Spleen (tissue), 11 donors: ENCODE measurements at regions not wholly inside any gene's neighbourhood (a gene's known extent, or its start where the extent isn't known, plus 50 kb on each side); places are given as distances from the start of the nearest gene placed in this dataset.

ENCODE experiments used
- DNase-seq: peaks from one replicate; pipeline ENCODE4 v3.0.0-alpha.2; 2020
- H3K27ac ChIP-seq, 8 donors: fragments of 200-600 bp; sonication (generic) in 7 of 8; 1 replicate in 4 of 8; 2 replicates in 4 of 8; pipeline versions ENCODE4 v1.5.0 to v1.8.0; 2016 to 2021; ENCODE audit warnings: inconsistent platforms in 4 of 8, mild to moderate bottlenecking in 4 of 8, moderate library complexity in 1 of 8
- H3K27me3 ChIP-seq, 7 donors: fragments of 200-600 bp; sonication (generic) in 6 of 7; replicated peaks in 1 of 7; 1 replicate in 4 of 7; 2 replicates in 3 of 7; pipeline versions ENCODE4 v1.5.0 to v1.8.0; 2016 to 2021; ENCODE audit warnings: inconsistent platforms in 3 of 7, mild to moderate bottlenecking in 1 of 7
- H3K36me3 ChIP-seq, 6 donors: fragments of 200-600 bp; sonication (generic) in 5 of 6; 1 replicate in 4 of 6; 2 replicates in 2 of 6; pipeline versions ENCODE4 v1.5.0 to v1.8.0; 2016 to 2021; ENCODE audit warnings: inconsistent platforms in 2 of 6
- H3K4me1 ChIP-seq, 6 donors: fragments of 200-600 bp; sonication (generic) in 5 of 6; 1 replicate in 3 of 6; 2 replicates in 3 of 6; pipeline versions ENCODE4 v1.5.0 to v1.8.0; 2016 to 2021; ENCODE audit warnings: inconsistent platforms in 3 of 6
- H3K4me3 ChIP-seq, 8 donors: fragments of 200-600 bp; sonication (generic) in 7 of 8; 1 replicate in 4 of 8; 2 replicates in 4 of 8; pipeline versions ENCODE4 v1.5.0 to v1.8.0; 2016 to 2021; ENCODE audit warnings: inconsistent platforms in 4 of 8, mild to moderate bottlenecking in 4 of 8, moderate library complexity in 2 of 8
- H3K9me3 ChIP-seq, 8 donors: fragments of 200-600 bp; sonication (generic) in 7 of 8; 1 replicate in 4 of 8; 2 replicates in 4 of 8; pipeline versions ENCODE4 v1.5.0 to v1.8.0; 2016 to 2021; ENCODE audit warnings: inconsistent platforms in 4 of 8
- CTCF ChIP-seq, 11 experiments: fragments of 200-600 bp in 7 of 11; fragments of 450-650 bp in 4 of 11; sonication (generic) in 4 of 11; IDR thresholded peaks in 8 of 11; conservative IDR thresholded peaks in 3 of 11; 1 replicate in 7 of 11; 2 replicates in 4 of 11; pipeline versions ENCODE4 v1.4.0 to v1.8.0; 2016 to 2021; ENCODE audit warnings: antibody characterized with exemption in 11 of 11, inconsistent platforms in 4 of 11, mild to moderate bottlenecking in 1 of 11
- POLR2A ChIP-seq, 3 donors: fragments of 450-650 bp; IDR thresholded peaks; one replicate each; pipeline ENCODE4 v1.5.1; 2017; ENCODE audit warnings: antibody characterized with exemption in 3 of 3, mild to moderate bottlenecking in 1 of 3
- POLR2AphosphoS5 ChIP-seq, 3 donors: sonication (generic); formaldehyde crosslinking; IDR thresholded peaks; one replicate each; pipeline ENCODE4 v1.5.1; 2017; ENCODE audit warnings: antibody characterized with exemption in 3 of 3
- WGBS, 5 donors: extraction: QIAGEN DNeasy Blood & Tissue Kit in 3 of 5; methylation state at CpG; one replicate each; pipeline versions ENCODE4 v1.1.5 to v1.1.7; 2013 to 2018; 5-methylcytosine and 5-hydroxymethylcytosine counted together
- intact Hi-C: fragments of 100-400 bp; cut with DNase I; formaldehyde crosslinking; loops from one replicate; pipeline ENCODE4 v1.15.0; 2023; ENCODE audit warnings: low total_unique reads
- donor health status: healthy with polysubstance abuse.
- donor health status: DM: no; HTN: no; CAD: no; lungs with moderate emphysema.
- donor health status: DM: no; HTN: no; CAD: no.
- donor health status: Bipolar disorder and iron deficiency.
- donor health status: healthy.
- donor health status: DM: no; HTN: no; CAD: no.
- donor health status: DM: yes; HTN: yes; CAD: no.

- Histone ChIP-seq H3K4me1 (no peaks in the 10 kb centered on the region), H3K4me3 (no peak overlapping the region), H3K36me3 (no peaks in the 10 kb centered on the region), H3K27me3 (peaks cover 0 to 4% (median 0%) of the 10 kb centered on the region in 7 donors), H3K9me3 (no peaks in the 10 kb centered on the region), H3K27ac (no peak overlapping the region)
- 56 to 84% (median 72%) methylated on average over 3 of the region's 3 CpGs for WGBS, 5 donors
- intact Hi-C loops, result no loop called here
- no peak for DNase-seq
- TF ChIP-seq POLR2AphosphoS5 (IDR thresholded peaks at IDR 0.05) (no peak), CTCF (IDR thresholded peaks at IDR 0.05 in 8 of 11, conservative IDR thresholded peaks at IDR 0.05 in 3 of 11) (no peak), POLR2A (IDR thresholded peaks at IDR 0.05) (no peak)
Measured at GRCh38 chr3:38987456-38987855, 64.3 kb downstream of the SCN11A start.

DNA sequence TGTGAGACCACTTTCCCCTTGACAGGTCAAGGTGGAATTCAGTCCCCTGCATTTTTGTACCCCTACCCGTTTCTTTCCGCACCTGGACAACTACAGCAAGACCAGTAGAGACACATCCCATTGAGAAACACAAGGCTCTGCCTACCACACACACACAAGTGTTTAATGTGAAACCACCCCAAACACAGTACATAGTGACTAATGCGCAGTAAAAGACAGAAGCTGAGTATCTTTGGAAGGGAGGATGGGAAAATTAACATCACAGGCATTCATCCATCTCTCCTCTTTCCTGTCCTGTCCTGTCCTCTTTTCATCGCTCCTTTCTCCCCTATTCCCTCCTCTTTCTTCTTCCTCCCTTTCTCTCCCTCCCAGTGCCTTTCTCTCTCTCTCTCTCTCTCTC, 64.8 kb downstream of the SCN11A start:
- no peaks in the 10 kb centered on the region for H3K4me1 ChIP-seq
- TF ChIP-seq CTCF (IDR thresholded peaks at IDR 0.05 in 8 of 11, conservative IDR thresholded peaks at IDR 0.05 in 3 of 11) (no peak), POLR2A (IDR thresholded peaks at IDR 0.05) (no peak), POLR2AphosphoS5 (IDR thresholded peaks at IDR 0.05) (no peak)
- no peak overlapping the region for H3K4me3 ChIP-seq
- intact Hi-C loops, result no loop called here
- 66 to 94% (median 87%) methylated on average over 4 of the region's 4 CpGs for WGBS, 5 donors
- no peaks in the 10 kb centered on the region for H3K36me3 ChIP-seq
- no peak for DNase-seq
- no peaks in the 10 kb centered on the region for H3K9me3 ChIP-seq
- peaks cover 0 to 4% (median 0%) of the 10 kb centered on the region in 7 donors for H3K27me3 ChIP-seq
- H3K27ac ChIP-seq, result no peak overlapping the region

DNA sequence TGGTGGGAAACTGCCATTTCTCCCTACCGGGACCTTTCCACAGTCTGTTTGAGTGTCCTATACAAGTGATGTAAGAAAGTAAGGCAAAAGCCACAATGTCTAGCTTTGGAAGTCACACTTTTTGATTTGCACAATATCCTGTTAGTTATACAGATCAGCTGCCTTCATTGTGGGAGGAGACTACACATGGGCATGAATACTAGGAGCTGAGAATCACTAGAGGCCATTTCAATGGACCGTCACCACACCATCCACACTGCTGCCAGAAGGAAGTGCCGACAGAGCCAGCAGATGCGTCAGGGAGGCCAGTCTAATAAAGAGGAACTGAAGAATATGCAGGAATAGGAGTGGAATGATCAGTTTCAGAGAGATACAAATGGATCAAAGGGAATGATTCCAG, 65.8 kb downstream of the SCN11A start:
- no peak for TF ChIP-seq CTCF (IDR thresholded peaks at IDR 0.05 in 8 of 11, conservative IDR thresholded peaks at IDR 0.05 in 3 of 11)
- no peak for TF ChIP-seq POLR2AphosphoS5 (IDR thresholded peaks at IDR 0.05)
- TF ChIP-seq POLR2A (IDR thresholded peaks at IDR 0.05), result no peak
- Histone ChIP-seq H3K9me3 (no peaks in the 10 kb centered on the region), H3K36me3 (no peaks in the 10 kb centered on the region), H3K4me1 (no peaks in the 10 kb centered on the region), H3K27me3 (peaks cover 0 to 4% (median 0%) of the 10 kb centered on the region in 7 donors), H3K27ac (no peak overlapping the region), H3K4me3 (no peak overlapping the region)
- intact Hi-C loops, result no loop called here
- WGBS, 5 donors, result 54 to 85% (median 62%) methylated on average over 4 of the region's 4 CpGs
- no peak for DNase-seq

- Histone ChIP-seq H3K9me3 (no peaks in the 10 kb centered on the region), H3K36me3 (no peaks in the 10 kb centered on the region), H3K27me3 (peaks cover 0 to 4% (median 0%) of the 10 kb centered on the region in 7 donors), H3K4me3 (no peak overlapping the region), H3K27ac (no peak overlapping the region), H3K4me1 (no peaks in the 10 kb centered on the region)
- TF ChIP-seq POLR2A (IDR thresholded peaks at IDR 0.05) (no peak), CTCF (IDR thresholded peaks at IDR 0.05 in 8 of 11, conservative IDR thresholded peaks at IDR 0.05 in 3 of 11) (no peak), POLR2AphosphoS5 (IDR thresholded peaks at IDR 0.05) (no peak)
- intact Hi-C loops, result no loop called here
- DNase-seq, result no peak
Measured at GRCh38 chr3:38985581-38985980, 66.2 kb downstream of the SCN11A start.
